Large intestine (tissue), 3 donors: ENCODE measurements at regions not wholly inside any gene's neighbourhood (a gene's known extent, or its start where the extent isn't known, plus 50 kb on each side); places are given as distances from the start of the nearest gene placed in this dataset.
"Not testable (repeated sequence)": the region's sequence is repeated elsewhere in the genome, so short reads cannot be mapped to it uniquely, and the experiment has no call there.

ENCODE experiments used
- DNase-seq, 2 donors: peaks; one replicate each; pipeline versions ENCODE4 v3.0.0 to v3.0.0-alpha.2; 2013
- H3K27ac ChIP-seq: one replicate; pipeline ENCODE4 v1.5.1; 2013; ENCODE audit warnings: low read length
- H3K27me3 ChIP-seq: 2 replicates; pipeline ENCODE4 v1.6.1; 2013; ENCODE audit warnings: low read length; ENCODE audit not compliant: control insufficient read depth, insufficient read depth
- H3K36me3 ChIP-seq: 2 replicates; pipeline ENCODE4 v1.6.1; 2013; ENCODE audit warnings: low read length; ENCODE audit not compliant: control insufficient read depth, insufficient read depth
- H3K4me1 ChIP-seq: one replicate; pipeline ENCODE4 v1.6.1; 2013; ENCODE audit warnings: low read length; ENCODE audit not compliant: control insufficient read depth, insufficient read depth
- H3K4me3 ChIP-seq: one replicate; pipeline ENCODE4 v1.5.1; 2013; ENCODE audit warnings: low read length
- H3K9me3 ChIP-seq: one replicate; pipeline ENCODE4 v1.6.1; 2013; ENCODE audit warnings: mild to moderate bottlenecking, low read depth, low read length, moderate library complexity; ENCODE audit not compliant: control insufficient read depth
- WGBS: methylation state at CpG from one replicate; pipeline ENCODE4 v1.1.5; 2013; ENCODE audit warnings: low lambda C conversion rate; ENCODE audit not compliant: insufficient coverage; 5-methylcytosine and 5-hydroxymethylcytosine counted together

DNA sequence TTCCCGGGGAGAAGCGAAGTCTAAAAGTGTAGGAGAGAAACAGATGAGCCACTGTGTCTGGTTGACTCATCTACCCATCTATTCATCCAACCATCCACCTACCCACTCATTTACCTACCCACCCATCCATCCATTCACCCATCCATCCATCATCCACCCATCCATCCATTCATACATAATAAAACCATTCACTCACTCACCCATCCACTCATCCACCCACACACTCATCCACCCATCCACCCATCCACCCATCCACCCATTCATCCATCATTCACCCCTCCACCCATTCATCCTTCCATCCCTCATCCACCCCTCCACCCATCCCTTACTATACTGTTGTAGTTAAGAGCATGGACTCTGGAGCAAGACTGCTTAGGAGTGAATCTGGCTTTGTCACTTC is 136.4 kb upstream of the ATP2B2 start:
- Histone ChIP-seq H3K27me3 (no peaks in the 10 kb centered on the region), H3K27ac (no peak overlapping the region), H3K4me3 (no peak overlapping the region), H3K4me1 (no peaks in the 10 kb centered on the region), H3K36me3 (no peaks in the 10 kb centered on the region), H3K9me3 (no peaks in the 10 kb centered on the region)
- DNase-seq, result no peak
- WGBS, result no CpG with 5 or more reads among the region's 2 CpGs

DNA sequence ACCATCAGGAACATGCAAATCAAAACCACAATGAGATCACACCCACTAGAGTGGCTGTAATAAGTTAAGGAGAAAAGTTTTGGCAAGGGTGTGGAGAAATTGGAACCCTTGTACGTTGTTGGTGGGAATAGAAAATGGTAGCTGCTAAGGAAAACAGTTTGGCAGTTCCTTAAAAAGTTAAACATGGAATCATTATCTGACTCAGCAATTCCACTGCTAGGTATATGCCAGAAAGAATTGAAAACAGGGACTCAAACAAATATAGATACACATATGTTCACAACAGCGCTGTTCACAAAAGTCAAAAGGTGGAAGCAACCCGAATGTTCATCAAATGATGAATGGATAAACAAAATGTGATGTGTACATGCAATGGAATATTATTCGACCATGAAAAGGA is 138.8 kb upstream of the ATP2B2 start:
- no peak for DNase-seq
- Histone ChIP-seq H3K27ac (no peak overlapping the region), H3K27me3 (no peaks in the 10 kb centered on the region), H3K4me3 (no peak overlapping the region), H3K4me1 (no peaks in the 10 kb centered on the region), H3K9me3 (no peaks in the 10 kb centered on the region), H3K36me3 (no peaks in the 10 kb centered on the region)
- 93% methylated on average over 3 of the region's 4 CpGs for WGBS

DNA sequence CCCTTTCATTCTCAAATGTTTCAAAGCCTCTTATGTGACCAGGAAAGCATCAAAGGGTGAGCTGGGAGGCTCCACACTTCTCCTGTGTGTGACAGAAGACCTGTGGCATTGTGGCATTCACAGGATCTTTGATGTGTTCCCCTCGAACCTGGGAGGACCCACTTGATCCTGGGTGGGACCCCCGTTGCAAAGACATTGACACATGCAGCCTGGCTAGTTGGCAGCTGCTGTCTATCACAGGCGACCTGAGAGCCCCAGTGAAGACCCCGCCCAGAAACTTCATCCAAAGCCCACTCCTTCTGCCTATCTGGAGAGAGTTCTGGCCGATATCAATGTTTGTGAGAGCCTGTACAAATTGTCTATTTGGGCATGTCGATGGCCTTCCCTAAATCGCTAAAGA is 140.4 kb upstream of the ATP2B2 start:
- no peak for DNase-seq
- H3K4me3 ChIP-seq, result no peak overlapping the region
- H3K27ac ChIP-seq, result no peak overlapping the region
- H3K4me1 ChIP-seq, result no peaks in the 10 kb centered on the region
- no peaks in the 10 kb centered on the region for H3K9me3 ChIP-seq
- no CpG with 5 or more reads among the region's 7 CpGs for WGBS
- no peaks in the 10 kb centered on the region for H3K36me3 ChIP-seq
- no peaks in the 10 kb centered on the region for H3K27me3 ChIP-seq

DNA sequence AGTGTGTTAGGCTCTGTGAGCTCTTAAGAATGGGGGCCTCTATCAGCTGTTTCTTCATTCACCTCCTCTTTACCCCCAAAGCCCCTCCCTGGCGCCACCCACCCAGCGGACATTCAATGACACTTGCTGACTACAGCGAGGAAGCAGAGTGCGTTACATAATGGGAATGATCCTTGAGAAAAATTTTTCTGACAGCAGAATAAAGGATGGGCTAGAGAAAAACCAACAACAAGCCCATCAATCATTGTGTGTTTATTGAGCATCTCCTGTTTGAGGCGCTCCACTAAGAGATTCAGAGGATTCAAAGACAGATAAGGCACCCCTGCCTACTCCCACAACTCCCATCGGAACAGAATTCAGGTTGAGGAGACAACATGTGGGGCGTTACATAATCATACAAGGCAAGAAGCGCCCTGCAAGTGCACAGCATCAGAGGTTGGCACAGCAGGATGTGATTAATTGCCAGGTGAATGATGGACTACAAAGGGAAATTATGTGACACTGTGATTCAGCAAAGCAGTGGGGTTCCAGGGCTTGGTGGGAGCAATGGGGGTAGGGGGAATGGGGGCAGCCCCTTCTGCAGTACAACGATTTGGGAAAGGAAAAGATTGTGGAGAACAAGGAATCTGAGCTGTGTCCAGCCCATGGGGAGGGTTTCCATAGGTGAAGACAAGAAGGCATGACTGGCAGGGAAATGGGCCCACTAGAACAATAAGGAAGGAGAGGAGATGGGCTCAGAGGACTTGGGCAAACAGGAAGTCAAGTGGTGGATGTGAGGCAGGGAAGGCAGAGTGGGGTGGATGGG is 141.3 kb upstream of the ATP2B2 start:
- Histone ChIP-seq H3K27me3 (no peaks in the 10 kb centered on the region), H3K4me1 (no peaks in the 10 kb centered on the region), H3K36me3 (no peaks in the 10 kb centered on the region), H3K27ac (no peak overlapping the region), H3K4me3 (no peak overlapping the region), H3K9me3 (no peaks in the 10 kb centered on the region)
- DNase-seq, result no peak
- no CpG with 5 or more reads among the region's 9 CpGs for WGBS

DNA sequence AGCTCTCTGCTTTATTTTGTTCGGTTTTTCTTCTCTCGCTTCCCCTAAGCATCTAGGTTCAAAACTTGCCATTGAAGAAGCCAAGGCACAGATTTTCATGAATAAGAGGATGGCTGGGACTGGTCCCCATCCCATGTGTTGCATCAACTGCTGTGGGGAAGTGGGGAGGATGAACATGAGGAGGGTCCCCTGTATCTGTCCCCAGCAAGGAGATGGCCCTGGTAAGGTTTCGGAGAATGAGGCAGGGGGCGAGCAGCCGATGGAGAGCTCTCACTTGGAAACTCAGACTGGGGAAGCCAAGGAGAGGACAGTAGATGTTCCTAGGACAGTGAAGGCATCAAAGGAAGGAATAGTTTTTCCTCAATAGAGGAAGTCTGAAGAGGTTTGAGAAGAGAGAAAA is 142.0 kb upstream of the ATP2B2 start:
- Histone ChIP-seq H3K27me3 (no peaks in the 10 kb centered on the region), H3K4me3 (no peak overlapping the region), H3K9me3 (no peaks in the 10 kb centered on the region), H3K27ac (no peak overlapping the region), H3K4me1 (no peaks in the 10 kb centered on the region), H3K36me3 (no peaks in the 10 kb centered on the region)
- no peak for DNase-seq
- 100% methylated on average over 1 of the region's 5 CpGs for WGBS

DNA sequence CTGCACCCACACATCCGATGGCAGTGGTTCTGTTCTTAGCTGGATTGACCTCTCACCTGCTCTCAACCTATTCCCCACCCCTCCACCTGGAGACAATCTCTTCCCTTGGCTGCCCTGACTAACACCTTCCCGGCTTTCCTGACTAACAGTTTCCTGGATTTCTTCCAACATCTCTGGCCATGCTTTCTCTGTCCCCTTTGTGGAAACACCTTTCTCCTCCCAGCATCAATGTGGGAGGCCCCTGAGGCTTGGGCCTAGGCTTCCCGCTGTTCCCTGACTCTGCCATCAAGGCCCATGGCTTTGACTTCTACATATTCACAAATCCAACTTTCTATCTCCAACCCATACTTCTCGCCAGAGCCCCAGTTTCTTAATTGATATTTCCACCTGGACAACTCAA is 142.8 kb upstream of the ATP2B2 start:
- no peak for DNase-seq
- no peaks in the 10 kb centered on the region for H3K36me3 ChIP-seq
- no CpG with 5 or more reads among the region's 4 CpGs for WGBS

DNA sequence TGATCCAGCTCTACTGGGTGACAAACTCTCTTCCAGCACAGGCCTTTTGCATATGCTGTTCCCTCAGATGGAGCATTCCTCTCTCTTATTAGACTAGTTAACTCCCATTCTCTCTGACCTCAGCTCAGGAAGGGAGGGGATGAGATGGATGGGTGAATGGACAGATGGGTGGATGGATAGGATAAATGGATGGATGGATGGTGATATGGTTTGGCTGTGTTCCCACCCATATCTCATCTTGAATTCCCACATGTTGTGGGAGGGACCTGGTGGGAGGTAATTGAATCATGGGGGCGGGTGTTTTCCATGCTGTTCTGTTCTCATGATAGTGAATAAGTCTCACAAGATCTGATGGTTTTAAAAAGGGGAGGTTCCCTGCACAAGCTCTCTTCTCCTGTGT is 144.1 kb upstream of the ATP2B2 start:
- H3K4me1 ChIP-seq, DNase-seq, H3K4me3 ChIP-seq, H3K27ac ChIP-seq, H3K27me3 ChIP-seq, H3K9me3 ChIP-seq, H3K36me3 ChIP-seq: not testable (repeated sequence)
- WGBS, result no CpG with 5 or more reads among the region's 1 CpG

More for the DNA sequence above, 142.8 kb upstream of the ATP2B2 start:
- Histone ChIP-seq H3K4me1 (no peaks in the 10 kb centered on the region), H3K27me3 (no peaks in the 10 kb centered on the region), H3K4me3 (no peak overlapping the region), H3K27ac (no peak overlapping the region), H3K9me3 (no peaks in the 10 kb centered on the region)

DNA sequence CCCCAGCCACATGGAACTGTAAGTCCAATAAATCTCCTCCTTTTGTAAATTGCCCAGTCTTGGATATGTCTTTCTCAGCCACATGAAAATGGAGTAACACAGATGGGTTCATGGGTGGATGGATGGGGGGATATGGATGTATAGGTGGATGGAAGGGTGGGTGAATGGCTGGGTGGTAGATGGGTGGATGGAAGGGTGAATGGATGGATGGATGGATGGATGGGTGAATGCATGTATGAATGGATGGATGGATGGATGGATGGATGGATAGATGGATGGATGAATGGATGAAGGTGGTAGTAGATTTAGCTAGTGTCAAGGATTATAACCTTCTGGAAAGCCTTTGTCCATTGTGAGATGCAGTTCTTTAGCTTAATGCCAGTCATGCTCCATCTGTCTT is 146.1 kb upstream of the ATP2B2 start:
- Histone ChIP-seq H3K4me1 (no peaks in the 10 kb centered on the region), H3K4me3 (no peak overlapping the region), H3K27ac (no peak overlapping the region), H3K9me3 (no peaks in the 10 kb centered on the region), H3K27me3 (no peaks in the 10 kb centered on the region), H3K36me3 (no peaks in the 10 kb centered on the region)
- DNase-seq, result no peak

DNA sequence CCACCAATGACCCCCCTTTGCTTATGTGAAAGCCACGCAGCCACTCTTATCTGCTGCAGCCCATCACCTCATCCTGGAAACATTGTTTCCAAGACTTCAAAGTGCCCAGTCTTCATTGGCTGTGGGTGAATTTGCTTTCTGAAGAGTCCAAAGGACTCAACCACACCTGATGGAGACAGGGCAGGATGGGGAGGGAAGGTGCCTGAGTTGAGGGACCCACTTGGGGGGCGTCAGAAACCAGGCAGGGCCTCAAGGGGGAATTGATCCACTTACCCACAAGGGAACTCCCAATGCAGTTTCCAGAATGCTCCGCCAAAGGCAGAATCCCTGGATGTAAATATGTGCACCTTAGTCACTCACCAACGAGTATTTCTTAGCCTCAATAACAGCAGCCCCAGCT is 147.9 kb upstream of the ATP2B2 start:
- no peaks in the 10 kb centered on the region for H3K4me1 ChIP-seq
- H3K4me3 ChIP-seq, result no peak overlapping the region
- H3K9me3 ChIP-seq, result no peaks in the 10 kb centered on the region
- H3K36me3 ChIP-seq, result no peaks in the 10 kb centered on the region
- H3K27ac ChIP-seq, result no peak overlapping the region
- WGBS, result no CpG with 5 or more reads among the region's 4 CpGs
- no peaks in the 10 kb centered on the region for H3K27me3 ChIP-seq
- DNase-seq, result no peak

DNA sequence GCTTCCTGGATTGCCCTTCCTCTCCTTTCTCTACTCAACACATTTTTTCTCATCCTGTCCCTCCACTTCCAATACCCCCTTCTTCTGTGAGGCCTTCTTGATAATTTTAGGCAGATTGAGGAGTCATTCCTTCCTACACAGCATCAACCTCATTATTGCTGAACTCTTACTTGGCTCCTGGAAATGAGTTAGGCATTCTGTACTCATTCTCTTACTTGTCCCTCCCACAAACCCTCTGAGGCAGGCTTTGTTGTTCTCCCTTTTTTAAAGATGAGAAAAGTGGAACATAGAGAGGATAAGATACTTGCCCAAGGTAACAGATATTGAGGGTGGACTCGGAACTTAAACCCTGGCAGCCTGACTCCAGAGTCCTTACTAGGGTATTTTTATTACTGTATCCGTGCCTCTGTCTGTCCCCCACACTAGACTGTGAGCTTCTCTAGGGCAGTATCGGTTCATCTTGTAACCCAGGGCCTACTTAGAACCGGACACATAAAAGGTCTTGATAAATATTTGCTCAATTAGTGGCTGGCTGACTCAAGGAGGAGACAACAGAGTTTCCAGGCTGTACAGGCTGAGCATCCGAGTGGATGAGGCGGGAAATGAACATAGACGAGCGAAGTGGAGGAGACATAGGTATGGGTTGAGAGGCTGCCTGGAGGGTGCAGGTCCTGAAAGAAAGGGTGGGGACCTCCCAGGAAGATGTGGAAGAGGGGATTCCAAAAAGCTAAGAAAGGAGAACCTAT is 148.7 kb upstream of the ATP2B2 start:
- Histone ChIP-seq H3K27ac (no peak overlapping the region), H3K4me1 (no peaks in the 10 kb centered on the region), H3K4me3 (no peak overlapping the region), H3K27me3 (no peaks in the 10 kb centered on the region), H3K36me3 (no peaks in the 10 kb centered on the region), H3K9me3 (no peaks in the 10 kb centered on the region)
- no peak for DNase-seq
- no CpG with 5 or more reads among the region's 8 CpGs for WGBS

DNA sequence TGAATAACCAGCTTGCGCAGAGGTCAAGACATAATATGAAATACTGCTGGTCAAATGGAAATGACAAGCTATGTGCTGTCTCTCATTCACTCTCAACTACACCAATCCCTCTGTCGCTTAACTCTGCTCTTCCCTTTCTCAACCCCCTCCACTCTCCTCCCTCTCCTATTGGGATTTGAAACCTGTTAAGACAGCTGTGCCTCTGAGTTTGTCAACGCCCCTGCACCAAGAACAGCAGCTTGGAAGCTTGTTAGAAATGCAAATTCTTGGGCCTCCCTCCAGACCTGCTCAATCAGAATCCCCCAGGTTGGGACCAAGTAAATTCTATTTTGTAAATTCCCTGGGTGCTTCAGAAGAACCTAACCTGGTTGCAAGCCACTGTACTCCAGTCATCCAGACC is 149.7 kb upstream of the ATP2B2 start:
- no CpG with 5 or more reads among the region's 3 CpGs for WGBS

More for the DNA sequence above, 149.7 kb upstream of the ATP2B2 start:
- H3K36me3 ChIP-seq, result no peaks in the 10 kb centered on the region
- H3K27me3 ChIP-seq, result no peaks in the 10 kb centered on the region
- H3K4me3 ChIP-seq, result no peak overlapping the region
- H3K9me3 ChIP-seq, result no peaks in the 10 kb centered on the region
- DNase-seq, result no peak
- H3K27ac ChIP-seq, result no peak overlapping the region
- no peaks in the 10 kb centered on the region for H3K4me1 ChIP-seq
